ENCODE measurements at regions not wholly inside any gene's neighbourhood (a gene's known extent, or its start where the extent isn't known, plus 50 kb on each side); places are given as distances from the start of the nearest gene placed in this dataset.

GRCh38 chr6:146865756-146866379 is 267.1 kb downstream of the ADGB start:
- no peaks in the 10 kb centered on the region for H3K4me1 Mint-ChIP-seq (ENCODE audit: unreplicated experiment)
- H3K9me3 Mint-ChIP-seq (ENCODE audit: unreplicated experiment): no peaks in the 10 kb centered on the region
- no peaks in the 10 kb centered on the region for H3K36me3 Mint-ChIP-seq (ENCODE audit: low read depth, unreplicated experiment)
- TF ChIP-seq, protein P1, sequence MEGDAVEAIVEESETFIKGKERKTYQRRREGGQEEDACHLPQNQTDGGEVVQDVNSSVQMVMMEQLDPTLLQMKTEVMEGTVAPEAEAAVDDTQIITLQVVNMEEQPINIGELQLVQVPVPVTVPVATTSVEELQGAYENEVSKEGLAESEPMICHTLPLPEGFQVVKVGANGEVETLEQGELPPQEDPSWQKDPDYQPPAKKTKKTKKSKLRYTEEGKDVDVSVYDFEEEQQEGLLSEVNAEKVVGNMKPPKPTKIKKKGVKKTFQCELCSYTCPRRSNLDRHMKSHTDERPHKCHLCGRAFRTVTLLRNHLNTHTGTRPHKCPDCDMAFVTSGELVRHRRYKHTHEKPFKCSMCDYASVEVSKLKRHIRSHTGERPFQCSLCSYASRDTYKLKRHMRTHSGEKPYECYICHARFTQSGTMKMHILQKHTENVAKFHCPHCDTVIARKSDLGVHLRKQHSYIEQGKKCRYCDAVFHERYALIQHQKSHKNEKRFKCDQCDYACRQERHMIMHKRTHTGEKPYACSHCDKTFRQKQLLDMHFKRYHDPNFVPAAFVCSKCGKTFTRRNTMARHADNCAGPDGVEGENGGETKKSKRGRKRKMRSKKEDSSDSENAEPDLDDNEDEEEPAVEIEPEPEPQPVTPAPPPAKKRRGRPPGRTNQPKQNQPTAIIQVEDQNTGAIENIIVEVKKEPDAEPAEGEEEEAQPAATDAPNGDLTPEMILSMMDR (IDR thresholded peaks at IDR 0.05; ENCODE audit: unreplicated experiment): no peak
- no peak overlapping the region for H3K27ac Mint-ChIP-seq (ENCODE audit: unreplicated experiment)
- no peak for DNase-seq (ENCODE audit: low spot score)
- no peaks in the 10 kb centered on the region for H3K27me3 Mint-ChIP-seq (ENCODE audit: unreplicated experiment)
- H3K4me3 Mint-ChIP-seq (ENCODE audit: unreplicated experiment): no peak overlapping the region

GRCh38 chr6:146866731-146867414 is 268.1 kb downstream of the ADGB start:
- Mint-ChIP-seq H3K27me3 (ENCODE audit: unreplicated experiment) (no peaks in the 10 kb centered on the region), H3K4me1 (ENCODE audit: unreplicated experiment) (no peaks in the 10 kb centered on the region), H3K4me3 (ENCODE audit: unreplicated experiment) (no peak overlapping the region), H3K36me3 (ENCODE audit: low read depth, unreplicated experiment) (no peaks in the 10 kb centered on the region), H3K27ac (ENCODE audit: unreplicated experiment) (no peak overlapping the region), H3K9me3 (ENCODE audit: unreplicated experiment) (no peaks in the 10 kb centered on the region)
- DNase-seq (ENCODE audit: low spot score): no peak
- TF ChIP-seq, protein P1 (IDR thresholded peaks at IDR 0.05; ENCODE audit: unreplicated experiment): no peak

- no peaks in the 10 kb centered on the region for H3K9me3 Mint-ChIP-seq (ENCODE audit: unreplicated experiment)
- no peaks in the 10 kb centered on the region for H3K36me3 Mint-ChIP-seq (ENCODE audit: low read depth, unreplicated experiment)
- TF ChIP-seq, protein P1 (IDR thresholded peaks at IDR 0.05; ENCODE audit: unreplicated experiment): no peak
- DNase-seq (ENCODE audit: low spot score): no peak
- H3K27me3 Mint-ChIP-seq (ENCODE audit: unreplicated experiment): no peaks in the 10 kb centered on the region
- H3K4me3 Mint-ChIP-seq (ENCODE audit: unreplicated experiment): no peak overlapping the region
- H3K27ac Mint-ChIP-seq (ENCODE audit: unreplicated experiment): no peak overlapping the region
- H3K4me1 Mint-ChIP-seq (ENCODE audit: unreplicated experiment): no peaks in the 10 kb centered on the region
Measured at GRCh38 chr6:146868671-146869209, 270.0 kb downstream of the ADGB start.

DNA sequence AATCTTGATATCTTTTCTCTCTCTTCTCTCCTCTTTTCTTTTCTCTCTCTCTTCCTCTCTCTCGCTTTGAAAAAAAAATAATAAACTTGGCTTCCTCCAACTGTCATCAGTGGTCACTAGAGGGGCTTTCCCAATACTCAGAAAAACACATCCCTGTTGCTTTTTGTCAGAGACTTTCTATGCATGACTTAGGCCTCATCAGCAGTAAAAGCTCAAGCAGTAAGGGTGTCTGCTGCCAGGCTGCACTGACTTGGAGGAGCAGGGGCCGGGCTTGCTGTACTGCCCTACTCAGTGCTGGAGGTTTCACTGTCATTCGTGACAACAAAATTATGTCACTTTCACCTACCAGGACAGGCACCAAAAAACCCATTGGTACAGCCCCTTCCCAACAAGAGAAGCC is 272.0 kb downstream of the ADGB start:
- H3K36me3 Mint-ChIP-seq (ENCODE audit: low read depth, unreplicated experiment): no peaks in the 10 kb centered on the region
- TF ChIP-seq, protein P1 (IDR thresholded peaks at IDR 0.05; ENCODE audit: unreplicated experiment): no peak
- H3K9me3 Mint-ChIP-seq (ENCODE audit: unreplicated experiment): no peaks in the 10 kb centered on the region
- DNase-seq (ENCODE audit: low spot score): no peak
- no peaks in the 10 kb centered on the region for H3K4me1 Mint-ChIP-seq (ENCODE audit: unreplicated experiment)
- no peak overlapping the region for H3K27ac Mint-ChIP-seq (ENCODE audit: unreplicated experiment)
- no peak overlapping the region for H3K4me3 Mint-ChIP-seq (ENCODE audit: unreplicated experiment)
- H3K27me3 Mint-ChIP-seq (ENCODE audit: unreplicated experiment): no peaks in the 10 kb centered on the region
